NCI-H1417 (cell line): ENCODE measurements at regions not wholly inside any gene's neighbourhood (a gene's known extent, or its start where the extent isn't known, plus 50 kb on each side); places are given as distances from the start of the nearest gene placed in this dataset.

Experiments used
- DNase-seq, 3 experiments: peaks; one replicate each; lab custom pipeline; 2025; lab: John Stamatoyannopoulos, UW

DNA sequence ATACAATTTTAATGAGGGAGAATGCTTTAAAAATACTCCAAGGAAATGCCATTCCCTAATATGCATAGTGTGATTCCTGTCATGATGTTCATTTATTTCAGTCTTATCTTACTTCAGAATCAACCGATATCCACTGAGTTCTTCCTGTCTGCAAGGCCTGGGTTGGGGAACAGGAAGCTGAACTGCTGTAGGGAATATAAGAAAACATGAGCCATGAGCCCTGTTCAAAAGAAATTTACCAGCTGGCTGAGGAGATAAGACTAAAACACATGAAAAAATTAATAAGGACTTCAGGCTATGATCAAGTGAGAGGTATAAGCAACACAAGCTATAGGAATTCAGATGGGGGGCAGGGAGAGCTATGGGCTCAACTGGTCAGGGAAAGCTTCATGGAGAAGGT, 184.7 kb downstream of the PLPP4 start:
- no peak for DNase-seq

DNA sequence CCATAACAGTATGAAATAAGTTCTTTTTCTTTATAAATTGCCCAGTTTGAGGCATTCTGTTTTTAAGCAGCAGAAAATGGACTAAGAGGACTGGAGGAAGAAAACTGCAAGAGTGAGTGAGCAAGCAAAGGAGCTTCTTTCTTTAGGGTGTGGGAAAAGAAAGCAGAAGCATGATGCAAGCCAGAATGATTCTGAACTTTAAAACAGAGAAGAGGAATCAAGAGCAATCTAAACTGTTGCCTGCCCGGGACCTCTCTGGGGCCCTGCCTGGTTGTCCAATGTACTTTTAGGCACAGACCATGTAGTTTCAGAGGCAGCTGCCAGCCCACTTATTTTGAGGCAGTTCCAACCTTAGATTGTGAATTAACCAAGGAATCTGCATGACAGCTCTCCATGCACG, 186.3 kb downstream of the PLPP4 start:
- no peak for DNase-seq

DNA sequence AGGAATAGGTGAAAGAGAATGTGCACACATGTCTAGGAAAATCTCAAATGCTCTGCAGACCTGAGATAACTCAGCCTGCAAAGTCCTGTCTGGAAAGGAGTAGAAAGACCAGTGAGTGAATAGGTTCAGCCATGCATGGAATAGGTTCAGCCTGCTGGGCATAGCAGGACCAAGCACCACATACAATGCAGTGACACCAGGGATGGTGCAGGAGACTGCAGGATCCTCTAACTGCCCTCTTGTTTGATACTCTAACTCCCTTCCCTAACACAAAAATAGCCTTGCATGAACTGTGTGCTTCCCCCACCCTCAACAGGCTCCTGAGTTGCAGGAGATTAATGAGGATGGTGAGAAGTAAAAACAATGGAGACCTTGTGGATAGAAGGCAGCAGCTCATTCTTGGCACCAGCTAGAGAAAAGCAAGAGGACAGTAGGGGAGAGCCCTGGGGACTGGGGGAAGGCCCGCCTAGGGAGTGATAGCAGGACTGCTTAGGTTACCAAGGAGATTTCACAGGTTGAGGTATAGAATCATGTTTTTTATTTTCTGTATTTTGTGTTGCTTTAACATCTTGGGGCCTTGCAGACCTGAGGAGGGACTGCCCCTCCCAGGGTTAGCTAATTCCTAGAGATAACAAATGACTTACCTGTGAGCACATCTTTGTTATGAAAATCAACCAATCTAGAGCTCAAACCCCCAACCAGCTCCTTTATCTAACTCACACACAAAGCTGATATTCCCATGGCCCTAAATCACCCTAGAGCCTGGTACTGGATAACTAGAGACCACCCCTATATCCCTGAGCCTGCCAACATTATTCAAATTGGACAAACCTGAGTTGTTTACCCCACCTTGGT, 187.8 kb downstream of the PLPP4 start:
- no peak for DNase-seq

DNA sequence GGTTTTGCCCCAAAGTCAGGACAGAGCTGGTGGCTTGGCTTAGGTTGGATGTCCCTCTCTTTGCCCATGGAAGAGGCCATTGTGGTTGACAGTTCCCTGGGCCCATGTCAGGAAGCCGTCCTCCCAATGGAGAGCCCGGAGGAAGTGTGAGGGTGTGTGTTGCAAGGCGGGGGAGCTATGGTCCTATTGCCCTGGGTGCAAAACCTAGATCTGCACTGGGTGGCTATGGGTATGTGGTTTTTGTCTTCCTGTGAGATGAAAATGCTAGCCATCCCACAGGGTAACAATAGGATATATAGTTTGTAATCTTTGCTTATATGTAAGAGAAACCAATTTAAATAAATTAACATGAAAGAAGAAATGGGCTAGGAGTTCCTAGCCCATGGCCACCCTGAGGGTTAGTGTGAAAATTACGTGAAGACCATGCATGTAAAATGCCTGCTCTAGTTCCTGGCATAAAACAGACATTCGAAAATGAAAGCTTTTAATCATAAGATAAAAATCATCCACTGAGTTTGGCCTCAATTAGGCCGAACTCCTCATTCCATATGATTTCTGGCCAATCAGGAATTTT, 189.2 kb downstream of the PLPP4 start:
- no peak for DNase-seq

DNA sequence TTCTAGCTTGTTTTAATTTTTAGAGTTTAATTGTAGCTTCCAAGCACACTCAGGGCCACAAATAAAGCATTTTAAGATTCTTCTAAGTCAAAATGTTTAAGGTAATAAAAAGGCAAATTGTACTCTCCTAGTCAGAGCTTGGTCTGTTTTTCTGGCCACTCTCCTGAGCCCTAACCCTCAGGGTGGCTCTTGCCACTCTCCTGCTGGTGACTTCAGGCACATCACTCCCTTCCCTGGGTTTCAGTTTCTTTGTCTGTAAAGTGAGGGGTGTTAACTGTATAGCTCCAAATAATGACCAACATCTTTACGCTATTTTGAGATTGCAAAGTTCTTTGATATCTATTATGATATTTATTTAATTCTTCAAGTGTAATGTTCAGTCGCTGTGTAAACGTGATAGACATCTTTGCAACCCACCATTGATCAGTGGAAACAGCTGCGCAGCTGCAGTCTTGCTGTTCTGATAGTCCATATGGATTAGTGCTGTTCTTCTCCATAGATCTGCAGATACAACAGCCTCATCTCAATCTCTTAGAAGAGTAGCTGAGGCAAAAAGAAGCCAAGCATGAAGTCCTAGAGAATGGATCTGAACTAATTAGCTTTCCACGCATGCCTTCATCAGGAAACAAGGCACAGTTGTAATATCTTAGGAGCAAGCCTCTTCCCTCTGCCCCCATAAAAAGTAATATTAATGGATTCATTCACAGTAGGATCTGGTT, 189.9 kb downstream of the PLPP4 start:
- DNase-seq, result no peak

DNA sequence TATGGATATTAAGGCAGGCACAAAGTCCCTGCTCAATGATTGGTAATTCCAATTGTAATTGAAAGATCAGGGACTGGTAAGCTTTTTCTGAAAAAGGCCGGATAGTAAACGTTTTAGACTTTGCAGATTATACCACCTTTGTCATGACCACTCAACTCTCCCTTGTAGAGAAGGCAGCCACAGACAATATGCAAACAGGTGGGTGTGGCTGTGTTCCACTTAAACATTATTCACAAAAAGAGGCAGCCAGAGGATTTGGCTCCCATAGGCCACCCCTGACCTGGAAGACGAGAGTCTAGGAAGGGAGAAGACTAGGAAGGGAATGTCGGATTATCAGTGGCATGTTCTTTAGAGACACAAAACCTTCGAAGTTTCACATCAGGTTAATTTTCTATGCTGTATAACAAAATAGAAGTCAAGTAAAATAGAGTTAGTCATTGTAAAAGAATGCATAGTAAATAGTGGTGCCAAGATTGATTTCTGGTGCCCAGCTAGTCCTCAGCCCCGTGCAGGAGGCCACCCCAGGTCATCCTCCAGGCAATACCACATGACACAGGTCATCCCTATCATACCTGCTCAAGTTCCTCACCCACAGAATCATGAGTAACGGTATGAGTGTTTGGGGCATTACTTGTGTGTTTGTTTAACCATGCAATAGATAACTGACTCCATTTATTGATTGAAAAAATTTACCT, 193.8 kb downstream of the PLPP4 start:
- DNase-seq, result no peak

DNA sequence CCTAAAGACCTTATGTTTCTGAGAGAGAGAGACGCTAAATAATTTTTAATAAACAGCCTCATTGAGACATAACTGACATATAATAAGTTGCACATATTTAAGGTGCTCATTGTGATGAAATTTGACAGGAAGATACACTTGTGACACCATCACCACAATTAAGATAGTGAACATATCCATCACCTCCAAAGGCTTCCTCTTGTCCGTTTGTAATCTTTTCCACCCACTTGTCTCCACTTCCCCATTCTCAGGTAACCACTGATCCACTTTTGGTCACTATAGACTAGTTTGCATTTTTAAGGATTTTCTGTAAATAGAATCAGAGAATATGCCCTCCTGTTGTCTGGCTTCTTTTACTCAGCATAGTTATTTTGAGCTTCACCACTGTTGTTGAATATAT, 195.1 kb upstream of the WDR11 start:
- DNase-seq, result no peak

DNA sequence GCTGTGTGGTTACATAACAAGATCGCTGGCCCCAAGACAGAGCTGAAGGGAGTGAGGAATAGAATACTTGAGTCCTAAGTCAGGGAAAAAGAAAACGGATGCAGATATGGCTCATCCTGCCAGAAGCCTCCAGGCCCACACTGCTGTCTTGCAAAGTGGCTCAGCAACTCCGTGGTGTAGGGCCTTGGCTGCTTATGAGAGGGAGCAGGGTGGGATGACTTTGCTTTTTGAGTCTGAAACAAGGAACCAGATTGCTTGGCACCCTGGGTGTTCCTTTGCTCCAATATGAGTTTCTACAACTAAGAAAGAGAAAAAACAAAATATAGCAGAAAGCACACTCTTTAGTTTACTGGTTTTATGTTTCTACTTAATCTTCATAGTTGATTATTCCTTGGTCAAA, 193.8 kb upstream of the WDR11 start:
- no peak for DNase-seq

DNA sequence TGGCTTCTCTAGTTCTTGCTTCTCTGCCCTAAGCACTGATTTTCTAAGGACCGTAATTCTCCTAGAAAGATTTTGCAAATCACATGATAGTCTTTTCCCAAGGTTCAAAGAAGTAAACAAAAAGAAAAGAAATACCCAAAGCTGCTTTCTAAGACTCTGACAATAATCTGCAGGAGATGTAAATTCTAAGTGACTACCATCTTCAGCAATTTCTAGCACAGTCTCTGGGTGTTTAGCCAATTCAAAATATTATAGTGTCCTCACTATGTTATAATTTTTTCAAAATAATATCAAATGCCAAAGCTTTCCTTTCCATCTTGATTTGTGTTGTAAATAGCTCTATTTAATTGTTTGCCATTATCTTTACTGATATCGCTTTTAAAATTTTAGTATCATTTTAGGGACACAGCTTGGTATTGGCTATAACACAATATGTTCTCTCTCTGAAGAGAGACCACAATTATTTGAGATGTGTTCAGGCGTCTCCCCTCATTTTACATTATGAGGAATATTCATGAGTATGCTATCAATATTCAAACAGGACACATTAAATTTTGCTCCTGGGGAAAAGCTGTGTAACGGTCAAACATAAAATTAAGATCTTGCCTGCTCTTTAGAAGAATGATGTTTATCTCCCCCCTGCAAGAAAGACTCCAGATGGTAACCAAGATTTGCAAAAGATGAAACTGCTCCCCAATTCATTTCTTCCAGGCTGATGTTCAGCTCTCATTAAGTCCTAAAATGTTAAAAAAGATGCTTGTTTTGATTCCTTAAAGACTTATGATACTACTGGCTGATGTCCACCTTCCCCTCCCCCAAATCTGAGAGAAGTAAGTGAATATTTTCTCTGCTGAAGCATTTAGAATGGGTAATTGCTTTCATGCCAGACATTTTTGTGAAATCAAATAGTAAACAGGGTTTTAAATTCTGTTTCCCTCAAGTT, 191.9 kb upstream of the WDR11 start:
- no peak for DNase-seq

DNA sequence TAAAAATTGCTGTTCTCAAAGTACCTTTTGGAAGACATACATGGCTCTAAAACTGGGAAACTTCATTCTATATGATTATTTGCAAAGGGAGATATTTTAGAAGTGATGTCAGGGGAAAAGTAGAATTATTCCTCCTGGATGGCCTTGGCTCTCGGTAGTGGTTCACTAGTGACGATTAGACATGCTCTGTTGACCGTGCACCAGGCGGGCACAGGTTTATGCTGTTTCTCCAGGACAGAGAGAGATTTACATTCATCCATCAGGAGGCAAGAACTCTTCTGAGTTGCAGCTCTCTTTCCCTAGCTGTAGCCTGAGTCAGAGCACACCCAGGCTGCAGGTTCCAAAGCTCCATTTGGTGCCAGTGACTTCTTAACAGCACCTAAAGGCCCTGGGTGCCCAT, 184.9 kb upstream of the WDR11 start:
- peak in 1 of 3 experiments; percentile 12 for DNase-seq

DNA sequence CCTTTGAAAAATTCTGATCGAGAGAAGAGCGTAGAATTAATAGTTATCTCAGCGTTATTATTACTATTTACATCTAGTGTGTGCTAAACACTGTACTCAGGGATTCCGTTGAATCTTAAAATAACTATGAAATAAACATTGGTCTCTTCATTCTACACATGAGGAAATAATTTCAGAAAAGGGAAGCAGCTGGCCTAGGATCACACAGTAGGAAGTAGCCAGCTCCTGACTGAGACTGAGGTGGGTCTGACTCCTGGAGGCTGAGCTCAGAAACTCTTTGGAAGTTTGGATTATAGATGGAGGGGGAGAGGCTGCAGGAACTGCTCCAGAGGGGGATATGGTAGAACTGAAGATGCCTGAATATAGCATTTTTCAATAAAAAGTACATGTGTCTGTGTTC, 183.9 kb upstream of the WDR11 start:
- DNase-seq, result no peak

DNA sequence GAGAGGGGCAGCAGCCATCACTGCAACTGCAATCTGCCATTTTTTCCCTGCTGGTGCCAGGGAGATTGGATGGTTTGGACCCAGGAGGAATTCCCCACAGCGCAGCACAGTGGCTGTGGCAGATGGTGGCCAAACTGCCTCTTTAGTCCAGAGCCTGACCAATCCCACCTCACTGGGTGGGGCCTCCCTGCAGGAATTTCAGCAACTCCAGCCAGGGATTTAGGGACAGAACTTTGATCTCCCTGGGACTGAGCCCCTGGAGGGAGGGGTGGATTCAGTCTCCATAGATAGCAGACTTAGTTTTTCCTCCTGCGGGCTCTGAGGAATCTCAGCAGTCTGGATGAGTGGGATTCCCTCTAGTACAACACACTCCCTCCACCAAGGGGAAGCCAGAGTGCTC, 179.7 kb upstream of the WDR11 start:
- DNase-seq, result no peak

DNA sequence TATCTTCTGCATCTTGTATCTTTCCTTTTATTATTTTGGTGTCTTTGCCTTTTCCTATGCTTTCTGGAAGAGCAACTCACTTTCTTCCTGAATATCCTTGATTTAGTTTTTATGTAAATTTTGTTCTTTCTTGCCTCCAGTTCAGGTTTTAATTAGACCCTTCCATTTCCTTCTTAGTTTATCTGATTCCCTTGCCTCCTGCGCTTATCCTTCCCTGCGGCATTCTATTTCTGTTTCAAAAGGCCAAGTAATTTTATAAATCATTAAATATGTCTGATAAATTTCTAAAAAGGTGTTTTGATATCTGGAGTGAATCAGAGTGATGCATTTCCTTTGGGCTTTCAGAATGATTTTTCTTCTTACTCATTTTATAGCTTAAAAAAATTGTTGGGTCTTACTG, 167.7 kb upstream of the WDR11 start:
- no peak for DNase-seq

DNA sequence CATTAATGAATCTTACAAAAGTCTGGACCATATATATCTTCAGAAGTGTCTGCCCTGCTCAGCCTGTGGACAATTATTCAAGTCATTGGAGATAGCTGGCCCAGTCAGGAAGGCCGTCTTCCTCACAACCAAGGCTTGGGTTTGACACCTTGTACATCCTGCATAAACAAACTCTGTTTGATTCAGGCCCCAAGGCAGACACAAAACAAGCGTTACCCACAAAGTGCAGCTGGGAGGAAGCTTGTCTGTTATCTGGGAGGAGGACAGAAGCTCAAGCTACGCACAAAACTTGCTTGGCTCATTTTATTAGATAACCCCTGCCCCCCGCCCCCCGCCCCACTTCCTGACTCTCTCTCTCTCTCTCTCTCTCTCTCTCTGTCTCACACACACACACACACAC, 166.9 kb upstream of the WDR11 start:
- no peak for DNase-seq

DNA sequence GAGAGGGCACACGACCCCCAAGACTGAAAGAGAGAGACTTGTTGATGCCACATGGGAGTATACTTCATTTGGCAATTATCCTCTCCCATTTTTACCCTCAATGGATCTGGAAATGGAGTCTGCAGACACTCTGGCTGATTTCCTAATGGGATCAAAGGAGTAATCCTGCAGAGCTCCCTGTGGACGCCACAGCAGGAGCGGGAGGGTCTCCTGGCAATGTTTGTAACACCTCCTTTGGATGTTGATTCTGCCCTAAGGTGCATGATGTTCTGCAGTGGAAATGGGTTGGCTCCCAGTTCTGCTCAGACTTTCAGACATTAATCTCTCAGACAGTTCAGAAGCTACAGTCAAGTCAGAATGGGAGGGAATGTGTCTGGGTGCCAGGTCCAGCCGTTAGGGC, 166.0 kb upstream of the WDR11 start:
- DNase-seq, result no peak

DNA sequence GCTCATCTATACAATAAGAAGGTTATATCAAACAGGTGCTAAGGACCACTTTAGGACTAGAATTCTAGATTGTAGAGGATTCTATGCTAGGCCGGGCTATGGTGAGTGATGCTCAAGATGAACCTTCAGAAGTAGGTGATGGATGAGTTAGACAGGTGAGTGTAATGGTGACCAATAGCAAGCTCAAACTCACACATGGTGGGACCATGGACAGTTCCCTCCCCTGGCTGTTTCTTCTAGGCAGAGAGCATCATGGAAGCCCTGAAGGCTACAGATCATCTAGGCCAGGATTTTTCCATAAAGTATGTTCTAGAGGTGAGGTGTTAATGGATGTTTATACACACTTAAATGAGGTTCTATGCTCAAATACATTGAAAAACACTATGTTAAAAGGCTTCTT, 162.2 kb upstream of the WDR11 start:
- peak in 1 of 3 experiments; percentile 46 for DNase-seq

DNA sequence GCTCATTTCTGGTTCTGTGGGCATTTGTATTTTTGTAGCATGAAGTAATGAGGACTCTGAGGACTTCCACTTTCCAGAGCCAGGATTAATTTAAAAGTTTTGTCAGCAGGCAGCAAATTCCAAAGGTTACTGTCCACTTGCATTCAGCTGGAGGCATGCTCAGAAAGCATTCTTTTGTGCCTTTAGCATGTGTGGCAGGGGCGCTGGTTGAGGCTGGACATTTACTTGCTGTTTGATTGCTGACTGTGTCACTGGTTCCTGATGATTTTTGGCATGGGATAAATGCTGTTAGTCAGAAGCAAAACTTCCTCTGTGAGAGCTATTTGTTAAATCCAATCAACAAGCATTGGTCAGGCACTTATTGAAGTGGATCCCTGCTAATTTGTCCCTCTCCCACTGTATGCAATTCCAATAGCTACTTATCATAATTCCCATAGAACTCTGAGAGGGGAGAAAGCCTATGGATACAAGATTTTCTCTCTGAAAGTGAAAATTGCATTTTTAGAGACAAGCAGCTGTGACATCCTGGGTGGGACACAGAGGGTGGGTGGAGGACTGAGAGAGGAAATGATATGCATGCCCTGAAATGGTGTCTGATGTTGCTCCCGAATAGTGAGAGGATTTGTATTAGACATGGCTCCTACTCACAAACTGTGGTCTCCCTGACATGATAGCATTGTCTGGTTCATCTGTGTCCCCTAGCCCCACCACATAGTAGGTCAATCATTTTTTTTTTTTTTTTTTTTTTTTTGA, 161.2 kb upstream of the WDR11 start:
- DNase-seq, result no peak

DNA sequence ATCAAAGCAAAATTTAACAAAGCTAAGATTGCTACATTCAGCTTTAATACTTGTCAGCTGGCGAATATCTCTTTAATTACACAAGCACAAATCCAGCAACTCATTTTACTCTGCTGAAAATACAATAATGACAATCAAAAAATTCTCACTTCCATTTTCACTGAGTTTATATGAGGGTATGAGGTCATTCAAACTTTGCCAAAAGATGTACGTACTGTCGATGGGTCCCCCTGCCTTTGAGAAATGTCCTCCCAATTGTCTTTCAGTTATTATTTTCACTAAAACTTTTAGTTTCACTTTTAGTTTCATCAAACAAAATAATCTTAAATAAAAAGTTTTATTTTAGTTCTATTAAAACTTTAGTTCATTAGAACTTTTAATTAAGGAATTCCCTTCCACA, 159.5 kb upstream of the WDR11 start:
- DNase-seq, result no peak

DNA sequence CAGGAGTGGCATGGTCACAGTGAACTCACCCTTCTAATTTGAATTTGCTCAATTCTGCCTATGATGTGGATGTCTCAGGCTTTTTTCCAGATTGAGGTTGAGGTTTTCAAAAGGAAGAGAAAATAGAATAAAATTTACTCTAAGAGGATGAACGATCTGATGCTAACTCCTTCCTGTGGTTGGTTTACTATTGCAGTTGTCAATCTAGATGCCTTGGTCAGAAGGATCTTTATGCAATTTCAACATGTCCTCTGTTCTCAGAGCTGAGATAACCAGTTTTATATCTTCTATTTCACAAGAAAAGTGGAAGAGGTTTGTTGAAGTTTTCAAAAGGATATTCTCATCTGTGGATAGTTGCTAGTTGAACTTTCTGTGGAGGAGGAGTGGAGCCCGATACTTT, 150.7 kb upstream of the WDR11 start:
- no peak for DNase-seq

DNA sequence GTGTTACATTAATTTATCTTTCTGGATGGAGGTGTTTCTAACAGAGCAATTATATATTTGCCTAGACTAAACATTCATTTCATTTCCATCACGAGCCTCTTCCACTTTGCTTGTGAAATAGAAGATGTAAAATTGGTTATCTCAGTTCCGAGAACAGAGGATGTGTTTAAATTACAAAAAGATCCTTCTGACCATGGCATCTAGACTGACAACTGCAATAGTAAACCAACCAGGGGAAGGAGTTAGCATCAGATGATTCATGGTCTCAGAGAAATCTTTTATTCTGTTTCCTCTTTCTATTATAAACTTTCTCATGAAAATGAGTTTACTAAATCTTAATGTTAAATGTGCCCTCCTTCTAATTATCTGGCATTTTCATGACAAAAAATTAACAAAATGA, 149.8 kb upstream of the WDR11 start:
- DNase-seq, result no peak

DNA sequence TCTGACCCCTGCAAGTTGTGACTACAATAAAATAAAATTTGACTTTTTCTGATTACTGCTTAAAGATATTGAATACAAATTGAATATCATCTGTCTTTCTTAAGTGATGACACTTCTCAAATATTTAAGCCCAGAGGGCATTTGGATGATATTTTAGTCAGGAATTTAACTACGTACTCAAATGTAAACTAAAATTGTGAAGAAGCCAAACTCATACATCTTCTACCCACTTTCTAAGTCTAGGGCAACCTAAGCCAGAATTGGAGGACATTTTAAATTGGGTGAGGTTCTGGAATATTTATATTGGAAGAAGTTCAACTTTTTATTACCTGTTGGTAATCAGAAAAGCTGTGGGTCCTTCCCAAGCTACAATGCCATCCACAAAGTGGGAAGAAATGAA, 149.1 kb upstream of the WDR11 start:
- no peak for DNase-seq
